ENCODE measurements at regions not wholly inside any gene's neighbourhood (a gene's known extent, or its start where the extent isn't known, plus 50 kb on each side); places are given as distances from the start of the nearest gene placed in this dataset.

DNA sequence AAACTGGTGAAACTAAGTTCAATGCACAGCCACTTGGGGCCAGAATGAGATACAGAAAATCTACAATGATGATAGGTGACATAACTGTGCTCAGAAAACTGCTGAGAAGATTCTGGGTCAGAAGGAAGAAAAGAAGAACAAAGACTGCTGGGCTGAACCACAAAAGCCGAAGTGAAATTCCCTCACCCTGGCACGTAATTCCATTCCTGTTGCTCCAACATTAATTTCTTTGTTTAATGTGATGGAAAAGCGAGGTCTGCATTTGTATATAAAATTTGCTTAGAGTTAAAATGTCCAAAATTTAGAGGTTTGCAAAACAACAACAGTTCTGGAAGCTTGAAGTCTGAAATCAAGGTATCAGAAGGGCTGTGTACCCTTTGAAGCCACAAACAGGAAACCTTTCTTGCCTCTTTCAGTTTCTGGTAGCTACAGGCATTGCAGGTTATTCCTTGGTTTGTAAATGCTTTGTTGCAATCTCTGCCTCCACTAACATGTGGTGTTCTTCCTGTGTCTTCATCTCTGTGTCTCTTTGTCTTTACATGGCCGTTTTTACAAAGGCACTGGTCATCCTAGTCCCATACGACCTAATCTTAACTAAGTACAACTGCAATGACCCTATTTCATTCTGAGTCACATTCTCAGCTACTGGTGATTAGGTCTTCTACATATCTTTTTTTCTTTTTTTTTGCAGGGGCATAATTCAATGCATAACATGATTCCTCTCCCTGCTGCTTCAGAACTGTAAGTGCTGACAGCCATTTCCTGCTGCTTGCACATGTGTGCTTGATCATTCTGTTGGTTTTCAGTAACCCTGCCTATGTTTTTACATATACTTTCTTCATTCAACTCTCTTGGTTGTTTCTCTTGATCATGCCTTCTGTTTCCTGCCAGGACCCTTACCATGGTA lies 603.0 kb upstream of the CDH8 start:
- TF ChIP-seq CTCF (IDR thresholded peaks at IDR 0.05), result no peak

- no peak for TF ChIP-seq CTCF (IDR thresholded peaks at IDR 0.05)
Observed at GRCh38 chr16:62638324-62638911, 602.2 kb upstream of the CDH8 start.

DNA sequence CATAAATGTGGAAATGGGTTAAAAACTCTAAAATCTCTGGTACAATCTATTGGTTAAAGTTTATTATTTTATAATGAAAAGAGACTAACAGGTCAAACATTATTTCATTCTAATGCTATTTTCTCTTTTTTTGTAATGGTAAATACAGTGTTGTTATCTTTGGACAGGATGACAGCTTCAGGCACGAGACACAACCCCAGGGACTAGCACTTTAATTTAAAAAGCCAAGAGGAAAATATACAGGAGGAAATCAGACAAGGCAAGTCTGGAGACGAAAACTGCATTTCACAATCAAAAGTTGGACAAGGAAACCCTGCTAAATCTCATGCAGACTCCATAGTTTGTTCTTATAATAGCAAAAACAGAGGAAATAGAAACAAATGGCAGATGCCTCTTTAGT lies 589.1 kb upstream of the CDH8 start:
- TF ChIP-seq CTCF (IDR thresholded peaks at IDR 0.05), result no peak

- TF ChIP-seq CTCF (IDR thresholded peaks at IDR 0.05), result no peak
Observed at GRCh38 chr16:62620275-62620674, 584.0 kb upstream of the CDH8 start.

- TF ChIP-seq CTCF (IDR thresholded peaks at IDR 0.05), result no peak
Observed at GRCh38 chr16:62615526-62615925, 579.3 kb upstream of the CDH8 start.

DNA sequence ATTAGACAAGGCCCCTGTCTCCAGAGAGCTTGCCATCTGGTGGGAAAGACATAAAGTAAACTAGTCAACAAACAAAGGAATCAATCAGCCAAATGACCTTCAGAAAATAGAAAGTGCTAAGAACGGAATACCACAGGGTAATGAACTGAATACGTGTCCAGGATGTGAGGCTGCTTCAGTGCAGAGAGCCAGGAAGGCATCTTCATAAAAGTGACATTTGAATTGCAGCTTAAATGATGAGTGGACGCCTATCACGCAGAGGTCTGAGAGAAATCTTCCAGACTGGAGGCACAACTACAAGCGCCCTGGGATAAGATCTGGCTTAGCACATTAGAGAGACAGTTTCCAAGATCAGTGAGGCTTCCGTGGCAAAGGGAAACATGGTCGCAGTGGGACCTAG lies 574.1 kb upstream of the CDH8 start:
- TF ChIP-seq CTCF (IDR thresholded peaks at IDR 0.05), result no peak

- TF ChIP-seq CTCF (IDR thresholded peaks at IDR 0.05), result no peak
Observed at GRCh38 chr16:62602790-62603189, 566.6 kb upstream of the CDH8 start.
